ENCODE measurements at regions not wholly inside any gene's neighbourhood (a gene's known extent, or its start where the extent isn't known, plus 50 kb on each side); places are given as distances from the start of the nearest gene placed in this dataset.
A peak's percentile ranks its signal among the peaks of the same experiment; 100 is the strongest.

DNA sequence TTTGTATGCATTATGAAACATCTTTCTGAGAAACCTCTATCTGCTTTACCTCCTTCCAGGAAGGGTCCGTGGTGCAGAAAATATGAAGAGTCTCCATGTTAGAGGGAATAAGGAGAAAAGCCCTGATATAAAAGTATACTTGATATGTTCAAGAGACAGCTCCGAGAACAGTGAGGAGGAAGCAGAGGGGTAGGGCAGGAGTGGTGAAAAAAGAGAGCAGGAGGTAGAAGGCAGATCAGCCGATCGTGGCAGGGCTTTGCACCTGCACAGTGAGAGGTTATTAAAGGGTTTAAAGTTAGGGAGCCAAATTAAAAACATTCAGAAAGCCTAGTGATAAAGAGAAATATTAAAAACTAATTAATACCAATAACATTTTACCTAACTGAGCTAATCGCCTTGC is 419.7 kb downstream of the FAT4 start:
- ATAC-seq (ENCODE audit: insufficient read depth, low read depth) (no peak), DNase-seq (no peak)
- Histone ChIP-seq H3K79me2 (ENCODE audit: insufficient read depth, low read length) (no peaks in the 10 kb centered on the region), H3K36me3 (ENCODE audit: insufficient read depth, low read length) (no peaks in the 10 kb centered on the region), H3K27ac (ENCODE audit: low read length) (no peak overlapping the region), H2AFZ (ENCODE audit: low read depth, low read length) (no peak overlapping the region), H3K4me1 (ENCODE audit: insufficient read depth, low read length) (no peaks in the 10 kb centered on the region), H3K9me3 (ENCODE audit: insufficient read depth, low read length, severe bottlenecking) (no peaks in the 10 kb centered on the region), H3K27me3 (ENCODE audit: insufficient read depth, low read length, poor library complexity) (no peaks in the 10 kb centered on the region), H4K20me1 (ENCODE audit: insufficient read depth, low read length) (no peaks in the 10 kb centered on the region), H3K9ac (ENCODE audit: low read depth, low read length) (no peak overlapping the region), H3K4me2 (ENCODE audit: insufficient read depth, low read length) (no peak overlapping the region), H3K4me3 (ENCODE audit: low read depth in 1 of 2, low read length in 2 of 2) (no peak overlapping the region)
- TF ChIP-seq, protein P1, sequence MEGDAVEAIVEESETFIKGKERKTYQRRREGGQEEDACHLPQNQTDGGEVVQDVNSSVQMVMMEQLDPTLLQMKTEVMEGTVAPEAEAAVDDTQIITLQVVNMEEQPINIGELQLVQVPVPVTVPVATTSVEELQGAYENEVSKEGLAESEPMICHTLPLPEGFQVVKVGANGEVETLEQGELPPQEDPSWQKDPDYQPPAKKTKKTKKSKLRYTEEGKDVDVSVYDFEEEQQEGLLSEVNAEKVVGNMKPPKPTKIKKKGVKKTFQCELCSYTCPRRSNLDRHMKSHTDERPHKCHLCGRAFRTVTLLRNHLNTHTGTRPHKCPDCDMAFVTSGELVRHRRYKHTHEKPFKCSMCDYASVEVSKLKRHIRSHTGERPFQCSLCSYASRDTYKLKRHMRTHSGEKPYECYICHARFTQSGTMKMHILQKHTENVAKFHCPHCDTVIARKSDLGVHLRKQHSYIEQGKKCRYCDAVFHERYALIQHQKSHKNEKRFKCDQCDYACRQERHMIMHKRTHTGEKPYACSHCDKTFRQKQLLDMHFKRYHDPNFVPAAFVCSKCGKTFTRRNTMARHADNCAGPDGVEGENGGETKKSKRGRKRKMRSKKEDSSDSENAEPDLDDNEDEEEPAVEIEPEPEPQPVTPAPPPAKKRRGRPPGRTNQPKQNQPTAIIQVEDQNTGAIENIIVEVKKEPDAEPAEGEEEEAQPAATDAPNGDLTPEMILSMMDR (IDR thresholded peaks at IDR 0.05; ENCODE audit: borderline replicate concordance, extremely low read depth, low read length, poor library complexity, severe bottlenecking): no peak
- no peak for TF ChIP-seq EZH2 (IDR thresholded peaks at IDR 0.05; ENCODE audit: borderline replicate concordance, low read depth, low read length, severe bottlenecking)

DNA sequence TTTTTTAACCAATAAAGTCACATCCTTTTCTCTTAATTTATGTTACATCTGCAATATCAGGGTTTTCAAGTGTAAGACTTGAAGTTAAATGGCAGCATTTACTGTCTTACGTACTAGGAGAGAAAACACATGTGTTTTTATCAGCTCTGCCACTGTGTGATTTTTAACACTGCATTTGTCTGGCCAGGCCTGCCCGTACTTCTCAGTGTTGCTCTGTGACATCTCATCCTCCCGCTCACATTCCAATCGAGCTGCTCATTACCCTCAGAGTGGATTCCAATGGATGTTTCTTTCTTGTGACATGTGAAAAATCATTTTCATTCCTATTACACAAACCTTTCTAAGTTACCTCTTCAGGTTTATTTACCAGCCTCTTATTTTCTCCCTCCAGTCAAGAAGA is 420.3 kb downstream of the FAT4 start:
- Histone ChIP-seq H3K4me1 (ENCODE audit: insufficient read depth, low read length) (no peaks in the 10 kb centered on the region), H3K36me3 (ENCODE audit: insufficient read depth, low read length) (no peaks in the 10 kb centered on the region), H3K4me3 (ENCODE audit: low read depth in 1 of 2, low read length in 2 of 2) (no peak overlapping the region), H4K20me1 (ENCODE audit: insufficient read depth, low read length) (no peaks in the 10 kb centered on the region), H3K27ac (ENCODE audit: low read length) (no peak overlapping the region), H3K9me3 (ENCODE audit: insufficient read depth, low read length, severe bottlenecking) (no peaks in the 10 kb centered on the region), H3K4me2 (ENCODE audit: insufficient read depth, low read length) (no peak overlapping the region), H3K79me2 (ENCODE audit: insufficient read depth, low read length) (no peaks in the 10 kb centered on the region), H3K27me3 (ENCODE audit: insufficient read depth, low read length, poor library complexity) (no peaks in the 10 kb centered on the region), H3K9ac (ENCODE audit: low read depth, low read length) (no peak overlapping the region), H2AFZ (ENCODE audit: low read depth, low read length) (no peak overlapping the region)
- no peak for DNase-seq
- TF ChIP-seq, protein P1 (IDR thresholded peaks at IDR 0.05; ENCODE audit: borderline replicate concordance, extremely low read depth, low read length, poor library complexity, severe bottlenecking): no peak
- no peak for TF ChIP-seq EZH2 (IDR thresholded peaks at IDR 0.05; ENCODE audit: borderline replicate concordance, low read depth, low read length, severe bottlenecking)
- no peak for ATAC-seq (ENCODE audit: insufficient read depth, low read depth)

DNA sequence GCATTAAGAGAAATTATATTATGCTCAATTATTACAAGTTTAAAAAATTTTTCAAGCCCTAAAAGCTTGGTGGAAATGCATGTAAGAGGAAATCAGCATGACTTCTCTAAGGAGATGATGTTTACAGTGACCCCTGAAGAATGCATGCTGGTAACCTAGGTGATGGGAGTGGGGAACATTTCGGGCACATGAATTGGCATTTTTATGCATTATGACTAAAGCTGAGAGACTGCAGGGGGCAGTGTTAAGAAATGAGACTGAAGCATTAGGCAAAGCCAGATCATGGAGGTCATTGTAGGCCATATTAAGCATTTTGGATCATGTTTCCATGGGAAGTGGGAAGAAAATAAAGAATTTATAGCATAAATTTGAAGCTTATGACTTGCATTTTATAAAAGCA is 421.3 kb downstream of the FAT4 start:
- H3K4me2 ChIP-seq (ENCODE audit: insufficient read depth, low read length): no peak overlapping the region
- H3K9ac ChIP-seq (ENCODE audit: low read depth, low read length): no peak overlapping the region
- H3K4me1 ChIP-seq (ENCODE audit: insufficient read depth, low read length): no peaks in the 10 kb centered on the region
- DNase-seq: no peak
- H2AFZ ChIP-seq (ENCODE audit: low read depth, low read length): no peak overlapping the region
- TF ChIP-seq EZH2 (IDR thresholded peaks at IDR 0.05; ENCODE audit: borderline replicate concordance, low read depth, low read length, severe bottlenecking): no peak
- TF ChIP-seq, protein P1 (IDR thresholded peaks at IDR 0.05; ENCODE audit: borderline replicate concordance, extremely low read depth, low read length, poor library complexity, severe bottlenecking): peak; percentile 7
- H3K4me3 ChIP-seq (ENCODE audit: low read depth in 1 of 2, low read length in 2 of 2): no peak overlapping the region
- H3K27ac ChIP-seq (ENCODE audit: low read length): no peak overlapping the region
- H3K27me3 ChIP-seq (ENCODE audit: insufficient read depth, low read length, poor library complexity): no peaks in the 10 kb centered on the region
- no peaks in the 10 kb centered on the region for H3K9me3 ChIP-seq (ENCODE audit: insufficient read depth, low read length, severe bottlenecking)
- no peaks in the 10 kb centered on the region for H4K20me1 ChIP-seq (ENCODE audit: insufficient read depth, low read length)
- no peaks in the 10 kb centered on the region for H3K79me2 ChIP-seq (ENCODE audit: insufficient read depth, low read length)
- H3K36me3 ChIP-seq (ENCODE audit: insufficient read depth, low read length): no peaks in the 10 kb centered on the region
- no peak for ATAC-seq (ENCODE audit: insufficient read depth, low read depth)

DNA sequence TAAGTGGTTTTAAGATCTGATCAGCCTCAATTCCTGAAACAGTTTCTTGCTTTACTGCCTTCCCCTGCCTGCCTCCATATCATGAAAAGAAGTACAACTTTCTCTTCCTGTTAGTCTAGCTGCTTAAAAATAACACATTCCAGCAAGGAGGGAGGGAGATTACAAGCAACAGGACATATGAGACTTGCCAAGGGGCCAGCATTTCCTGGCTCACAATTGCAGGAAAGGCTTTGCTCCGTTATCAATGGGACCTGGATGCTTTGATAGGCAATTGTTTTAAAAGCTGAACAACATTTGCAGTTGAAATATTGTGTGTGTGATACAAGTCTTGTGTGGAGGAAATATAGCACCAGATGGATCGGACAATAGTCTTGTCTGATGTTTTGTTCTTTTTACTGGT is 425.0 kb downstream of the FAT4 start:
- Histone ChIP-seq H3K79me2 (ENCODE audit: insufficient read depth, low read length) (no peaks in the 10 kb centered on the region), H3K36me3 (ENCODE audit: insufficient read depth, low read length) (no peaks in the 10 kb centered on the region), H3K27me3 (ENCODE audit: insufficient read depth, low read length, poor library complexity) (no peaks in the 10 kb centered on the region), H4K20me1 (ENCODE audit: insufficient read depth, low read length) (no peaks in the 10 kb centered on the region), H3K4me1 (ENCODE audit: insufficient read depth, low read length) (no peaks in the 10 kb centered on the region), H3K27ac (ENCODE audit: low read length) (no peak overlapping the region), H3K9ac (ENCODE audit: low read depth, low read length) (no peak overlapping the region), H2AFZ (ENCODE audit: low read depth, low read length) (no peak overlapping the region), H3K9me3 (ENCODE audit: insufficient read depth, low read length, severe bottlenecking) (peaks cover under 1% of the 10 kb centered on the region), H3K4me3 (ENCODE audit: low read depth in 1 of 2, low read length in 2 of 2) (no peak overlapping the region), H3K4me2 (ENCODE audit: insufficient read depth, low read length) (no peak overlapping the region)
- ATAC-seq (ENCODE audit: insufficient read depth, low read depth) (no peak), DNase-seq (no peak)
- TF ChIP-seq, protein P1 (IDR thresholded peaks at IDR 0.05; ENCODE audit: borderline replicate concordance, extremely low read depth, low read length, poor library complexity, severe bottlenecking): no peak
- no peak for TF ChIP-seq EZH2 (IDR thresholded peaks at IDR 0.05; ENCODE audit: borderline replicate concordance, low read depth, low read length, severe bottlenecking)
